ENCODE measurements at regions not wholly inside any gene's neighbourhood (a gene's known extent, or its start where the extent isn't known, plus 50 kb on each side); places are given as distances from the start of the nearest gene placed in this dataset.
"Not testable (repeated sequence)": the region's sequence is repeated elsewhere in the genome, so short reads cannot be mapped to it uniquely, and the experiment has no call there.

DNA sequence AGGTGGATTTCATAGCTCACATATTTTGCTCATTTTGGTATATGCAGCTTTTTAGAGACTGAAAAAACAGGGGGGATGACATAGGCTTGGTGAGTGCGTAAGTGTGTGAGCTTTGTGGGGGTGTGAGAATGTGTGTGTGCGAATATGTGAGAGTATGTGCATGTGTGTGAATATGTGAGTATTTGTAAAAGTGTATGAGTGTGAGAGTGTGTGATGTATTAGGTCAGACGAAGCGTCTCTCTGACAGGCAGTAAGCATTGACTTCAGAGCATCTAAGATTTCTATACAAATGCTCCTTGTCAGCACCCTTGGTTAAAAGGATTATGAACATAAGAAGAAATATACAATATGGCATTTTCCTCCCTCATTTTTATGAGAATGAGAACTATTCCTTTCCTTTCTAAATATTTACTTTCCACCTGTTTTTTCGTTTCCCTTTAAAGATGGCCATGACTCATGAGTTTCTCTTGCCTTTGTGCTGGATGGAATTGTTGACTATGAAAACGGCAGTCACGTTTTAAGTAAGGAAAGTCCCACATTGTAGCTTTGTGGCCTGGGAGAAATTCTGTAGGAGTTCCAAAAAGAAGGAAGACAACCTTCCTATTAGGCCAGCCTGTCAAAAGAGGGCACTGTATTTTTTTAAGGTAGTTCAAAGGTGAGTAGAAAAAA is 276.4 kb downstream of the FOXL1 start:
- no peak for DNase-seq (ENCODE audit: low read depth in 4 of 4, low spot score in 2 of 4)

DNA sequence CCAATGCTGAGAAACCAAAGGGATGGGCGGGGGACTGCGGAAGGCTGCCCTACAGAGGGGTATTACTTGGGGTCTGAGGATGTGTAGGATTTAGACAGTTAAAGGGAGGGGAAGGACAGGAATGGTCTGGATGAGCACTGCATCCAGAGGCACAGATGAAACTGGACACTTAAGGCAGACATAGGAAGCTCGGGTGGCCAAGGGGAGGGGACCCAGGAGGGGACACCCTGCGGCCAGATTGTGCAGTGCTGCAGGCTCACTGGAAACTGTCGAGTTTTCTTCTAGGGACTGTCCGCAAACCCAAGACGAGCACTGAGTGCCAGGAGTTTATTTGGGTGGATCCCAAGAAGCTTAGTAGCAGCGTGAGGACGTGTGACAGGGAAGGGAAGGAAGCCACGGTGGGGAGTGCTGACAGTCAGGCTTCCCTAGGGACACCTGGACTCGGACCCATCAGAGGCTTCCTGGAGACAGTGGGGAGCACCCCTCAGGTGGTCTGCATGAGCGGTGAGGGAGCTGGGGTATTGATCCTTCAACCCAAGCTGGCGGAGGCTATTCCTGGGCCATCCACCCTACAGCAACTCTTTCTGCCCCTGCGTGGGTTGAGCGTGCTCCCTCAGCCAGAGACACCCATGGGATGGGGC is 278.7 kb downstream of the FOXL1 start:
- DNase-seq (ENCODE audit: low read depth in 4 of 4, low spot score in 2 of 4): no peak

DNA sequence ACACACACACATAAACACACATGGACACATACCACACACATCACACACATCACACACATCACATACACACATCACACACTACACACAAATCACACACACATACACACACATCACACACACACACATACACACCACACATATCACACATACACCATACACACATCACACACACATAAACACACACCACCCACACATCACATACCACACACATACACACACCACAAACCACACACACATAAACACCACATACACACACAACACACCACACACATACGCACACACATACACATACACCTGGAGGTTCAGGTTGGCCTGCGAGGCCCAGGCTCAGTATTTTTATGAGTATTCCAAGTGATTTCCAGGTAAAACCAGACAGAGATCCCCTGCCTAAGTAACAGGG is 279.5 kb downstream of the FOXL1 start:
- DNase-seq (ENCODE audit: low read depth in 4 of 4, low spot score in 2 of 4): no peak

DNA sequence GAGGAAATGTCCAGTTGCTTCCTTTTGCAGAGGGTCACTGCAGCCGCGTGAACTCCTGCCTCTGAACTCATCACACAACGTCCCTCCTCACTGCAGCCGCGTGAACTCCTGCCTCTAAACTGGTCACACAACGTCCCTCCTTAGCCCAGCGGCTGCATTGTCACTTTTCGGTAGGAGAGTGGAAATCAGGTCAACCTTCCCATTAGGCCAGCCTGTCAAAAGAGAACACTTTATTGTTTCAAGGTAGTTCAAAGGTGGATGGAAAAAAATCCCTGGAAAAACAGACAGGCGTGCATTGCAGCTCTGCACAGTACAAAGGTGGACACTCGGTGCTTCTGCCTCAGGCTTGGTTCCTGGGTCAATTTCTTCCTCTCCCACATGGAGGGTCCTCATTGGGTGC is 280.2 kb downstream of the FOXL1 start:
- no peak for DNase-seq (ENCODE audit: low read depth in 4 of 4, low spot score in 2 of 4)

DNA sequence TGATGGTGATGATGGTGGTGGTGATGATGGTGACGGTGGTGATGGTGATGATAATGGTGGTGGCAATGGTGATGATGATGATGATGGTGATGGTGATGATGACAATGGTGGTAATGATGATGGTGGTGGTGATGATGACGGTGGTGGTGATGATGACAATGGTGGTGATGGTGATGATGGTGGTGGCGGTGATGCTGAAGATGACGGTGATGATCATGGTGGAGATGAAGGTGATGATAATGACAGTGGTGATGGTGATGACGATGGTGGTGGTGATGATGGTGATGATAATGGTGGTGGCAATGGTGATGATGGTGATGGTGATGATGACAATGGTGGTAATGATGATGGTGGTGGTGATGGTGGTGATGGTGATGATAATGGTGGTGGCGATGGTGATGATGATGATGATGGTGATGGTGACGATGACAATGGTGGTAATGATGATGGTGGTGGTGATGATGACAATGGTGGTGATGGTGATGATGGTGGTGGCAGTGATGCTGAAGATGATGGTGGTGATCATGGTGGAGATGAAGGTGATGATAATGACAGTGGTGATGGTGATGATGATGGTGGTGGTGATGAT is 283.0 kb downstream of the FOXL1 start:
- not testable (repeated sequence) for DNase-seq (ENCODE audit: low read depth in 4 of 4, low spot score in 2 of 4)

DNA sequence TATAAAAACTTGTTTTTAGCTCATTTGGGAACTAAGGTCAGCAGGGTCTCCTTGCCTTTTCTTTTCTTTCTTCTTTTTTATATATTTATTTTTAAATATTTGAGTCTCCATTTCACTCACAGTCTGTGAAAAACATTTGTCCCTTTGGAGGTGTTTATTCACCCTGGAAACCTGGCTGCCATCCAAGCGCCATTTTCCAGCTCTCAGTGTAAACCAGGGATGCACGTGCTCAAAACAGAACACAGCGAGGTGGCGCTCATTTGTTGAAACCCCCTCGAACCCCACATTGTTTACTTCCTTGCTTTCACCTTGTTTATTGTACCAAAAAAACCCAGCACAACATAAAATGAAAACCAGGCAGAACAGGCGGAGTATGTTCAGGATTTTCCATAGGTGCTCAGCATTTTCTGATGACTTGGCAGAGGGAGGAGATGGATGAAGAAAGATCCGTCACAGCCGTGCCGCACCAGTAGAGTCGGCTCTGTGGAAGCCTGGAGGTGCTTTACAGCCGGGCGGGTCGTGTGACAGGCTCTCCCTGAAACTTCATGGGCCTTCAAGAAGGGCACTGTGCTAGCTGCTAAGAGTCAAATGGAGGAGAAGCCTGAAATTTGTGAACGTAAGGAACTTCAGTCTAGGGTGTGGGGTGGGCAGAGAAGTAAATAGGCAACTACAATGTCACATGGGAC is 284.4 kb downstream of the FOXL1 start:
- no peak for DNase-seq (ENCODE audit: low read depth in 4 of 4, low spot score in 2 of 4)

DNA sequence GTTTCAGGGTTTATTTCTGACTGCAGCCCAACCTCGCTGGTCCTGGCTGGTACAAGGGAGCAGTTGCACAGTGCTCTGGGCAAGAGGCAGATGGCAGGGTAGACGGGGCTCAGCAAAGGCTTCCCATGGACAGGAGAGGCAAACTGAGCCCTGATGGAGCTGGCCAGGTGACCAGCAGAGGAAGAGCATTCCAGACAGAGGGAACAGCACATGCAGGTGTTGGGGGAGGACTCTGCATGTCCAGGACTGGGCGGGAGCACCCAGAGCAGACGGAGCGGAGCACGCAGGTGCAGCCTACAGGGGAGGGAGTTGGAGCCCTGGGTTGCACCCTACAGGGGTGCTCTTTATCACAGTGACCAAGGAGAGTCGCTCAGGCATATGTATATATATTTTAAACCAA is 285.3 kb downstream of the FOXL1 start:
- no peak for DNase-seq (ENCODE audit: low read depth in 4 of 4, low spot score in 2 of 4)

DNA sequence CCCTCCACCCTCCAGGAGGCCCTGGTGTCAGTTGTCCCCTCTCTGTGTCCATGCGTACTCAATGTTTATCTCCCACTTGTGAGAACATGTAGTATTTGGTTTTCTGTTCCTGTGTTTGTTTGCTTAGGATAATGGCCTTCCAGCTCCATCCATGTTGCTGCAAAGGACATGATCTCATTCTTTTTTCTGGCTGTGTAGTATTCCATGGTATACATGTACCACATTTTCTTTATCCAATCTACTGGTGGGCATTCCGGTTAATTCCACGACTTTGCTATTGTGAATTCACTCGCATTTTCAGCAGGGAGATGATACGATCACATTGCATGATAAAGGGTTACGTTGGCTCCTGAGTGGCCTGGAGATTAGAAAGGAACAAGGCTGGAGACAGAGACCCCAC is 286.2 kb downstream of the FOXL1 start:
- no peak for DNase-seq (ENCODE audit: low read depth in 4 of 4, low spot score in 2 of 4)

DNA sequence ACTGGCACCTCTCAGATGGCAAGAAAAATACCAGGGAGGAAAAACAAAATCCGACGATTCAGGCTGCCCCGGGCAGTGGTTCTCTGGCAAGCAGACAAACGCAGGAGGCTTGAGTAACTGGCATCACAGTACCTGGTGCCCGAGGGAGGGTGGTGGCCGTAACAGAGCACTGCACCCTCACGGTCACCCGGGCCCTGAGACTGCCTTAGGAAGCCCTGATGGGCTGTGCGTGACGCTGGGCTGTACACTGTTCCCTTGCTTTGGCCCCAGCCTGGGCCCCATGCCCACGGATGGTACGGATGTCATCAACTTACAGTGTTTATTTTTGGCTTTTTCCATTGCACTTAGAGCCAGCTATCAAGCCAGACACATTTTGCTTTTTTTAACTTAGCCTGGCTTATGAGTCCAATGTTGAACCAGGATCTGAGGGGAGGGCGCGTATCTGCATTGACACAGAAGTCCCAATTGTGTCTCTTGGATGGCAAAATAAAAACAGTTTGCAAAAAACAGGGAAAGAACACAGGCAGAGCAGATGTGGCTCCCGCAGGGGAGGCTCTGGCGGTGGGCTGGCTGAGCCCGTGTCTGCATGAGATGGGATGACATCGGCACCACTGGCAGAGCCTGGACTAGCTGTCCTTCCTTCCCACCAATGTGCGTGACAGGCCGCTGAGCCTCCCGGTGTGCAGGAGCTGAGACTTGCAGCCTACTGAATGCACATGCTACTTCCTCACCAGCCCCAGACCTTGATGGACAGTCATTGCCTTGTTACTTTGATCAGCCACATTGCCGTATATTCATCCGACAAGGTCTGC is 287.7 kb downstream of the FOXL1 start:
- DNase-seq (ENCODE audit: low read depth in 4 of 4, low spot score in 2 of 4): no peak

DNA sequence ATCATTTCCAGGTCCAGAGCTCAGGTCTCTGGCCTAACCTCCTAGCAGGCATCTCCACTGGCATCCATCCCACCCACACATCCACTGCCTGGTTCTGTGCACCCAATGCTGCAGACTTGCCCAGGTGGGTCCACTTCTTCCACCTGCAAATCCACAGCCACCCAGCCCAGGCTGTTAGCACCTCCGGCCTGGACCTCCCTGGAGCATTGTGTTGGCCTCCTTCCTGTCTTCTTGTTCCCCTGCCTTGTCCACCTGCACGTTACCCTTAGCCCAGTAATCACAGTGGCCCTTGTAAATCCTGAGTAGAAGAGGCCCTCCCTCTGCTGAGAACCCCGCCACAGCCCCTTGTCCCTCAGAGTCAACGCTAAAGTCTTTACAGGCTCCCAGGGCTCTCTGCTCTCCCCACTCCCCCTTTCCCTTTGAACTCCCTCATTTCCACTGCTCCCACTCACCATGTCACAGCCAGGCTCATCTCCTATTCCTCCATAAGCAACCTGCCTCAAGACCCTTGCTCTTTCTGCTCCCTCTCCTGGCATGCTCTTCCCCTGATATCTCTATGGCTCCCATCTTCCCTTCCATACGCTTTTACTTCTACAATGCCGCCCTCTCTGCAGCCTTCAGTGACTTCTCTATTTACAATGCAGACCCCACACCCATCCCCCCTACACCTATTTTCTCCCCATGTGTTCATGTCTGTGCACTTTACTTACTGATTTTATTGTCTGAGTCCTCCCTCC is 288.8 kb downstream of the FOXL1 start:
- DNase-seq (ENCODE audit: low read depth in 4 of 4, low spot score in 2 of 4): no peak

DNA sequence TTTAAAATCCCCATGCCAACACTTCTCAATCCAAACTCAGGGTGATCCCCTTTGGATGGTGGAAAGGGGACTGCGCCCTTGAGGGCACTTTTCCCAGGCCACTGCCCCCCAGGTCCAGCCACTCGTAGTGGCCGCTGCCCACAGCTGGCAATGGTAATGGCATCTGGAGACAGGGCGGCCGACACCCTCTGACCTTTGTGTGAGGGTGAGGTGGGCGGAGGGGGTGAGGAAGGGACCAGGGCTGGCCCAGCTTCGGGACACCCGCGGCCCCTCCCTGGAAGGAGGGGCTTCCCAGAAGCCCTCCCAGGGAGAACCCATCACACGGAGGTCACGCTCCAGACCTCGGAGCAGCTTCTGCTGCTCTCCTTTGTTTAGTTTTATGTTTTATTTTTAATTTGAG is 289.7 kb downstream of the FOXL1 start:
- no peak for DNase-seq (ENCODE audit: low read depth in 4 of 4, low spot score in 2 of 4)

DNA sequence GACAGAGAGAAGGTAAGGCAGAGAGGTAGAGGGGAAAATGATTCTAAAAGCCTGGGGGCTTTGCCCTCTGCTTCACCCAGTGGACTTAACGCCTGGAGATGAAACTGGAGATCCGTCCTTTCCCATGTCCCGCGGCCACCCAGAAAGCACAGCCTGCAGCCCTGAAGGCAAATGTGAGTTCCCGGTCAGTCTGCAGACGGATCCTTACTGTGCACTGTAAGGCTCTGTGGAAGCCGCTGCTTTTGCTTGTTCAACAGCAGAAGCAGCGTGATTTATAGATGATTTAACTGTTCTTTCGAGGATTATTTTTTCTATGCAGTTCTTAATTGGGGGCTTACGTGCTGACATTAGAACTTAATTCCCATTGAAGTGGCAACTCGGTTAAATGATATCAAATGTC is 290.4 kb downstream of the FOXL1 start:
- DNase-seq (ENCODE audit: low read depth in 4 of 4, low spot score in 2 of 4): no peak

DNA sequence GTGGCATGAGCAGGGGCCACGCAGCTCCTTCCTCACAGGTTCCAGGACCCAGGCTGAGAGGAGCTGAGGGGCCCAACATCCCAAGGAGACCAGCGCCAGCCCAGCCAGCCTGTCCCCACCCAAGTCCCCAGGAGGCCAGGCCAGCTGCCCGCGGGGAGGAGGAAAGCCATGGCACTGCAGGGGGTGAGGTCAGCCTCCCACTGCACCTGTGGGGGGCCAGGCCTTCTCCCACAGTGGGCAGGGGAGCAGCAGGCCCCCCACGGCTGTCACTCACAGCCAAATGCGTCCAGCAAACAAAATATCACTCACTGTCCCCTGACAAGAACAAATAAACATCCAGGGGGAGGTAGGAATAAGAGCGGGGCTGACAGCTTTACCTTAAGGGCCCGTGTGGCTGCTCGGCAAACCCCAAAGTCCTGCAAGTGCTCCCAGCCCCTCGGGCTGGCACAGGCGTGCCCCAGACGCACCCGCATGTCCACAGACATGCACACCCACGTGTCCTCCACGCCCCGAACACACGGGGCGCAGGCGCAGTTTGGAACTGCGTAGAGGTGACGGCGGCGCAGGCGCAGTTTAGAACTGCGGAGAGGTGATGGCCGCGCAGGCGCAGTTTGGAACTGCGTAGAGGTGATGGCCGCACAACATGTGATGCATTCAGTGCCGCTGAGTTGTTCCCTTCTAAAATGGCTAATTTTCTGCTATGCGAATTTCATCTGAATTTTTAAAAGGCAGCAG is 291.1 kb downstream of the FOXL1 start:
- DNase-seq (ENCODE audit: low read depth in 4 of 4, low spot score in 2 of 4): no peak

DNA sequence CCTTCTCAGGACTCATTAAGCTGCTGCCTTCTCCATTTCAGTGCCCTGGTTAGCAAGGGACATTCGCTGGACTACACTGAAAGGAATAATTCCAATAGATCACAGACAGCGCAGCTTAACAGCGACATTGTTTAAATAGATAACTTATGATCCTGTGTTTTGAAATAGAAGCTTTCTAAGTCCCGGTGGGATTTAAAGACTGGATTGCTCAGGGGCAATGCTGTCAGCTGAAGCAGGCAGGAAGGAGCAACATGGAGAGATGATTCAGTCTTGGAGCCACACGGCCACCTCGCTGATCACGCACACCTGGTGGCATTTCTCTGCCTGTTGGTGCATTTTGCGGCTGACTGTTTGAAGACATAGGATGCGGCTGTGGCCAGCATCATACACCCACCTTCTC is 292.0 kb downstream of the FOXL1 start:
- no peak for DNase-seq (ENCODE audit: low read depth in 4 of 4, low spot score in 2 of 4)

DNA sequence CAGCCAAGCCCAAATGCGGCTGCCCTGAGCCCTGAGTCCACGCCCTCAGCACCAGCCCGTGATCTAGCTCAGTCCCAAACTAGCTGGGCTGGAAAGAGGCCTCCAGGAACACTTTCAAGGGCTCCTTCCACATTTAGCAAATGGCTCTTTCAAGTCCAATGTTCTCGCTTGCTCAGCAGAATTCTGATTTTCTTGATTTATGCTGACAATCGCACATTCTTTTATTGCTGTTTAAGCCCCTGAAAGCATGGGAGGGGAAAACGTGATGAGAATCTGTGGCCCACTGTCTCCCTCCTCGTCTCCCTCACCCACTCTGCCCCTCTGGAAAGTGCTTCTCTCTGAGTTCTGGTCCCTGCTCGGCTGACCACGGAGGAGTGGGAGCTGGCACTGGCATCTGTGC is 293.8 kb downstream of the FOXL1 start:
- DNase-seq (ENCODE audit: low read depth in 4 of 4, low spot score in 2 of 4): no peak

DNA sequence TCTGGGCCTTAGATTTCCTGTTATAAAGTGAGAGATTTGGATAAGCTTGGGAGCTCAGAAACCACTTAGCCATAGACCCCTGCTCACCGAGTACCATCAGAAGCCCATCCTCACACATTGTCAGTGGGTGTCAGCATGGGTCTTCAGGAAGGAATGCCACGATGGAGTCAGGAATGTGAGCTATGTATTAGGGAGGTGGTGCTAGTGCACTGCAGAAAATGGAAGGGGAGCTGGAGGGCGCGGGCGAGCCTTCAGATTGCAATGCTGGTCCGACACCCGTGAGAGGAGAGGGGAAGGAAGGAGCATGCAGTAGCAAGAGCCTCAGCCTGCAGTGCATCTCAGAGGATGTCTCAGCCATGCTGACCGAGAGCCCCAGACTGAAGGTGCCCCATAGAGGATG is 294.5 kb downstream of the FOXL1 start:
- no peak for DNase-seq (ENCODE audit: low read depth in 4 of 4, low spot score in 2 of 4)

DNA sequence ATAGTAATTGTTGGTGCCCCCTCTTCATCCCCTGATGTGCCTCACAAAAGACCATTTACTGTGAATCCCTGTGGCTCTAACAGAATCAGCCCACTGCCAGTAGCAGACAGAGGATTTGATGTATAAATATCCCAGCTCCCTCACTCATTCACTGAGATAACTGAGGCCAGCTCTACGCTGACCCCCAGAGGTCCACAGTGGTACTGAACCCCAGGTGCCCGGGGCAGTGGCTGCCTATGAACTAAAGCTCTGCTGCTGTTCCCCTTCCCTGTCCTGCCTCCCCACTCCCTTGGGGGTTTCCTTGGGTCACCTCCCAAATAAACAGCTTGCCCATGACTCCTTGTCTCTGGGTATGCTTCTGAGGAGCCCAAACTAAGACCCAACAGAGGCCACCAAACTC is 295.8 kb downstream of the FOXL1 start:
- no peak for DNase-seq (ENCODE audit: low read depth in 4 of 4, low spot score in 2 of 4)

DNA sequence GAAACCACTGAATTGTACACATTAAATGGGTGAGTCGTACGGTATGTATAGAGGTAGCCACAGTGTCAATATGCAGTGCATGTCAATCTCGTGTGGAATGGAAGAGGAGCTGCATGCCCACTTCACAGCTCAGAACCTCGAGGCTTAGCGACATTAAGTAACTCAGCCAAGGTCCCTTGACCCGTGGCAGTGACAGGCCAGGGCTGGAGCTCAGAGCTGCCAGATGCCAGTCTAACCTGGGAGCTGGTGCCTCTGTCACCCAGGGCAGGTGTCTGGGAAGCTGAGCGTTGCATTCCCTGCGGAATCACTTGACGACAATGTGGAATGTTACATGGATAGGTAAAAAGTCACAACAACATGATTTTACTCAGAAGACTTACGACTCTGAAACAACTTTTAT is 298.1 kb downstream of the FOXL1 start:
- no peak for DNase-seq (ENCODE audit: low read depth in 4 of 4, low spot score in 2 of 4)

DNA sequence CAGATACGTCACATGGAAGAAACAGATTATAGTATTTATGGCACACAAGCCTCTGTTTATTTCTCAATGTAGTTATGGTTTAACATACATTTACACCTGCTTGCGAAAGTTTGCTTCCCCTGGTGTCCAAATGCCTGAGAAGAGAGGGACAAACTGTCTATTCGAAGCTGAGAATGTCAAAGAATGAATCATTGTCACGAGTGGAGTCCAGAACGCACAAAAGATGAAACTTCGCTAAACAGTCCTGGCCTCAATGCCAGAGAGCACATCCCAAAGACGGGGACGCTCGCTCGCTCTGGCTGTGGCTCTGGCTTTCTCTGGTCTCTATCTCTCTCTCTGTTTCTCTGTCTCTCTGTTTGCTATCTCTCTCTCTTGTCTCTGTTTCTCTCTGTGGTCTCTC is 298.8 kb downstream of the FOXL1 start:
- no peak for DNase-seq (ENCODE audit: low read depth in 4 of 4, low spot score in 2 of 4)

DNA sequence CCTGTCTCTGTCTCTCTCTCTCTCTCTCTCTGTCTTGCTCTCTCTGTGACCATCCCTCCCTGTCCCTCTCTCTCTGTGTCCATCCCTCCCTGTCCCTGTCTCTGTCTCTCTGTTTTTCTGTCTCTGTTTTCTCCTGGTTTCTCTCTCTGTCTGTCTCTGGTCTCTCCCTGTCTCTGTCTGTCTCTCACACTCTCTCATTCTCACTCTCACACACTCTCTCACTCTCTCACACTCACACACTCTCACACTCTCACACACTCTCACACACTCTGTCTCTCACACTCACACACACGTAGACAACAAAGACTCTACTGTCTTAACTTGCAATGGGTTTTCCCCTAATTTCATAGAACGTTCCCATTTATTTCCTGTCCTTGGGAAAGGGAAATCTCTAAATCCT is 299.5 kb downstream of the FOXL1 start:
- no peak for DNase-seq (ENCODE audit: low read depth in 4 of 4, low spot score in 2 of 4)

All from left renal cortex interstitium (tissue), 4 donors.